ENCODE measurements at regions not wholly inside any gene's neighbourhood (a gene's known extent, or its start where the extent isn't known, plus 50 kb on each side); places are given as distances from the start of the nearest gene placed in this dataset.

DNA sequence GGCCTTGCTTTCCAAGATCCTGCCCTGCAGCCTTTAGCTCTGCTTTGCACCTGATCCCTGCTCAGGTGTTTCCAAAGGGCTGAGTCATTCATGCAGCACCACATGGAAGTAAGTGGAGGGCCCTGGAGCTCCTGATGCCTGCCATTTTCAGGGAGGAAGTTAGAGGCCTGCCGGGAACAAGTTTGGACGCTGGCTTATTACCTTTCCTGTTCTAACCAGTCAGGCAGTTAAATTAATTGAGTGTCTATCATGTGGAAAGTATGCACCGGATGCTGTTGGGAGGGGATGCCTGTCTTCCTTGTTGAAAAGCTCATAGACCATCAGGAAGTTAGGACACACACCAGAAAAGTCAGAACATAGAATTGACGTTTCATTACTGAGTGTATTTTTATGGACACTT, 73.7 kb upstream of the PLET1 start:
- TF ChIP-seq BACH1 (IDR thresholded peaks at IDR 0.05; ENCODE audit: low read length) = no peak
- TF ChIP-seq, protein P1, sequence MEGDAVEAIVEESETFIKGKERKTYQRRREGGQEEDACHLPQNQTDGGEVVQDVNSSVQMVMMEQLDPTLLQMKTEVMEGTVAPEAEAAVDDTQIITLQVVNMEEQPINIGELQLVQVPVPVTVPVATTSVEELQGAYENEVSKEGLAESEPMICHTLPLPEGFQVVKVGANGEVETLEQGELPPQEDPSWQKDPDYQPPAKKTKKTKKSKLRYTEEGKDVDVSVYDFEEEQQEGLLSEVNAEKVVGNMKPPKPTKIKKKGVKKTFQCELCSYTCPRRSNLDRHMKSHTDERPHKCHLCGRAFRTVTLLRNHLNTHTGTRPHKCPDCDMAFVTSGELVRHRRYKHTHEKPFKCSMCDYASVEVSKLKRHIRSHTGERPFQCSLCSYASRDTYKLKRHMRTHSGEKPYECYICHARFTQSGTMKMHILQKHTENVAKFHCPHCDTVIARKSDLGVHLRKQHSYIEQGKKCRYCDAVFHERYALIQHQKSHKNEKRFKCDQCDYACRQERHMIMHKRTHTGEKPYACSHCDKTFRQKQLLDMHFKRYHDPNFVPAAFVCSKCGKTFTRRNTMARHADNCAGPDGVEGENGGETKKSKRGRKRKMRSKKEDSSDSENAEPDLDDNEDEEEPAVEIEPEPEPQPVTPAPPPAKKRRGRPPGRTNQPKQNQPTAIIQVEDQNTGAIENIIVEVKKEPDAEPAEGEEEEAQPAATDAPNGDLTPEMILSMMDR (IDR thresholded peaks at IDR 0.05; ENCODE audit: control extremely low read depth in 1 of 3, insufficient read depth in 1 of 3, low read depth in 1 of 3, low read length in 3 of 3) = no peak
- TF ChIP-seq SP4 (IDR thresholded peaks at IDR 0.05; ENCODE audit: low read length) = no peak
- TF ChIP-seq, protein P2, sequence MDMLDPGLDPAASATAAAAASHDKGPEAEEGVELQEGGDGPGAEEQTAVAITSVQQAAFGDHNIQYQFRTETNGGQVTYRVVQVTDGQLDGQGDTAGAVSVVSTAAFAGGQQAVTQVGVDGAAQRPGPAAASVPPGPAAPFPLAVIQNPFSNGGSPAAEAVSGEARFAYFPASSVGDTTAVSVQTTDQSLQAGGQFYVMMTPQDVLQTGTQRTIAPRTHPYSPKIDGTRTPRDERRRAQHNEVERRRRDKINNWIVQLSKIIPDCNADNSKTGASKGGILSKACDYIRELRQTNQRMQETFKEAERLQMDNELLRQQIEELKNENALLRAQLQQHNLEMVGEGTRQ (IDR thresholded peaks at IDR 0.05; ENCODE audit: low read length) = no peak
- TF ChIP-seq SRF (IDR thresholded peaks at IDR 0.05; ENCODE audit: low read depth, low read length) = no peak
- TF ChIP-seq CEBPB (IDR thresholded peaks at IDR 0.05; ENCODE audit: low read depth, low read length) = no peak
- no peak for TF ChIP-seq EP300 (IDR thresholded peaks at IDR 0.05; ENCODE audit: borderline replicate concordance in 1 of 2, low read depth in 2 of 2, low read length in 2 of 2)

All from H1 (cell line).